Mesothelial cell of epicardium (in vitro differentiated cells): ENCODE measurements at regions not wholly inside any gene's neighbourhood (a gene's known extent, or its start where the extent isn't known, plus 50 kb on each side); places are given as distances from the start of the nearest gene placed in this dataset.

Source experiments
- DNase-seq, 2 experiments: peaks; one replicate each; pipeline ENCODE4 v3.0.0; 2021; ENCODE audit warnings: low spot score in 2 of 2; ENCODE audit not compliant: unreplicated experiment in 2 of 2
- H3K27ac Mint-ChIP-seq: 2 replicates; pipeline ENCODE4 v1.8.0; 2021; ENCODE audit warnings: mixed read lengths
- H3K27me3 Mint-ChIP-seq: 2 replicates; pipeline ENCODE4 v1.8.0; 2021; ENCODE audit warnings: low read depth, mixed read lengths
- H3K36me3 Mint-ChIP-seq: 2 replicates; pipeline ENCODE4 v1.8.0; 2021; ENCODE audit warnings: mixed read lengths
- H3K4me1 Mint-ChIP-seq: 2 replicates; pipeline ENCODE4 v1.8.0; 2021; ENCODE audit warnings: mixed read lengths
- H3K4me3 Mint-ChIP-seq: 2 replicates; pipeline ENCODE4 v1.8.0; 2021; ENCODE audit warnings: mild to moderate bottlenecking, moderate library complexity, mixed read lengths
- H3K9me3 Mint-ChIP-seq: 2 replicates; pipeline ENCODE4 v1.8.0; 2021; ENCODE audit warnings: mixed read lengths
- CTCF ChIP-seq: fragments of 200-600 bp; sonication (generic); IDR thresholded peaks from one replicate; pipeline ENCODE4 v1.5.0; 2021; ENCODE audit warnings: antibody characterized with exemption; ENCODE audit not compliant: unreplicated experiment

DNA sequence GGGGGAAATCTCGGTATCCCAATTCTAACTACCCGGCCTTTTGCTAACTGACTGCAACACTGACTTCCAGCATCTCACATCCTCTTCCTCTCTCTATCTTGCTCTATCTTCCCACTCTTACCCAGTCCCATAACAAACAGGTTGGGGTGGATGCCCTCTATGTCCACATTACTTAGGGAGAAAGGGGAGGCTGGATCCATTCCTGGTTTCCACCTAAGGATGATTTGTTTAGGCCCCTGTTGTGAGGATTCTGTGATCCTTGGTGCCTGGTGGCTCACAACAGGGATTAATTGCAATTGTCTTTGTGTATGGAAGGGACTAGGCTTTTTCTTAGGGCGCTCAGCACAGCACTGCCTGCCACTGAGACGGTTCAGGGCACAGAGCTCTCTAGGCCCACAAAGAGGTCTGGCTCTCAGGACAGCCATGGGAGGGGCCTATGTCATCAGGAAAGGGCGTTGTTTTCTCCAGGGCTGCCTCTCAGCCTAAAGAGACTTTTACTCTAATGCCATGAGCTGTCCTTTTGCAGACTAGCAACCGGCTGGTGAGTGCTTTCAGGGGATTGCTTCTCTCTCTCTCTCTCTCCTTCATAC is 612.1 kb upstream of the SALL1 start:
- H3K4me1 Mint-ChIP-seq = peaks cover 6% of the 10 kb centered on the region
- H3K4me3 Mint-ChIP-seq = no peak overlapping the region
- DNase-seq = no peak
- TF ChIP-seq CTCF = no peak
- H3K27me3 Mint-ChIP-seq = peaks cover 90% of the 10 kb centered on the region
- H3K36me3 Mint-ChIP-seq = no peaks in the 10 kb centered on the region
- H3K27ac Mint-ChIP-seq = no peak overlapping the region
- H3K9me3 Mint-ChIP-seq = no peaks in the 10 kb centered on the region

DNA sequence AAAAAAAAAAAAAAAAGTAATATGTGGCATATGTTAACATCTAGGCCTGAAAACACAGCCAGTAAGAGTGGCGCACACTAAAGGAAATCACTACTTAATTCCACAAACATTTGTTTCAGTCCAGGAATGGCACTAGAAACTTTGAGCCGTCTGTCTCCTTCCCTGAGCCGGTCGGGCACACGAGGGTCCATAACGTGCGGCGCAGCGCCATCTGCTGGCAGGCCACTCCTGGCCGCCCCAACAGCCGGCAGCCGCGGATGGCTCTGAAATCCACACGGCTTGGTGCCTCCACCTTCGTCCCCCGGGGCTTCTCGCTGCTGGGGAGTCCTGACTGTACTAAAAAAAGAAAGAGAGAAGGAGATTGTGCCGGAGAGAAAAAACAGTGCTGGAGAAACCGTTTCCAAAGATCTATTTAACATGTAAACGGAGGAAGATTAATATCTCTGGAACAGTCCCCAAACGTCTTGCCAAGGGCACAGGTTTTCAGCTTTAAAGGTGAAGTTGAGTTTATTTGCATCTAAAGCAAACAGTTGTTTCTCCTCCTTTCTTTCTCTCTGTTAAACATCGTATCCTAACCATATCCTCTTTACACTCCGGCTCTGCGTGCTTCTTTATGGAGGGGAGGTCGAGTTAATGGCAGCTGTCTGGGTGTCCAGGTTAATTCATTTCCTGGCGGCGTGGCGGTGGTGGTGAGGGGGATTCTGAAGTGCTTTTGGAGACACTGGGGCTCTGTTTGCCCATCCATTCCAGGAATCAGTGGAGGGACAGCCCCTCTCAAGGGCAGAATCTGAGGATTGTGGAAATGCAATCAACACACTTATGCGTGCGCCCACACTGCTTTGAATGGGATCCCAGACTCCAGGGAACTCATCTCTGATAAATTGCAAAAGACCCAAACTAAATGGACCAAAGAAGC is 611.3 kb upstream of the SALL1 start:
- peak; percentile 76 to 92 for DNase-seq
- Mint-ChIP-seq H3K36me3 (no peaks in the 10 kb centered on the region), H3K4me3 (peak overlapping the region; percentile 55), H3K27me3 (peaks cover 92% of the 10 kb centered on the region), H3K9me3 (no peaks in the 10 kb centered on the region), H3K4me1 (peaks cover 6% of the 10 kb centered on the region), H3K27ac (no peak overlapping the region)
- TF ChIP-seq CTCF = peak; percentile 90

DNA sequence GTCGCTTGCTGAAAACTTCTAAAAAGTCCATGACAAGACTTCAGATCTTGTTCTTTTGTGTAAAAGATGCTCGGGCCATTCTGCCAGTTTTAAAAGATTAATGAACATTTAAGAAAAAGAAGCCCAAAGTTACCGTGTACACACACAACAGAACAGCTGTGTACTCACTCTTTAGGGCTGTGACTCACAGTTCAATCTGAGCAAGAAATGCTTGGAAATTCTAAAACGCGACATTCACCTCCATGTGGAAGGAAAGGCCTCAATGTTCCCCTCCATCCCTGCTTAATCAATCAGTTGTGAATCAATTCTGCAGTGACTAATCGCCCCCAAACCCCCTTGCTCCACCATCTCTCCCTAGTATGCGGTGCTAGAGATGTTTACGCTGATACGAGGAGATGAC is 609.9 kb upstream of the SALL1 start:
- H3K4me3 Mint-ChIP-seq = no peak overlapping the region

DNA sequence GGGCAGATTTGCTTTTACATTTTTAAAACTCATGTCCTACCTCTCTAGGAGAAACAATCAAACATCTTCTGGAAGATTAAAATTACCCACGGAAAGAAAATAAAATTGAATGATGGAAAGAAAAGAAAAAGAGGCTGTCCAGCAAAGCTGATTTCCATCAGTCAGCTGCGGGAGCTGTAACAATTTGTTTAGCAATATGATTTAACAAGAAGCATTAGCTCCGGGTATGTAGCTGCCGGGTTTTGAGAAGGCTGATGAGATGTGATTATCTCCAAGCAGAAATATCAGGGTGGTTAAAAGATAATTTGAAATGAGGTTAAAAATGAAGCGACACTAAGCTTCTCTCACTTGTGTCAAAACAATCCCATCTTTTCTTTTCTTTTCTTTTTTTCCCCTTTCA is 608.9 kb upstream of the SALL1 start:
- TF ChIP-seq CTCF = no peak
- no peak for DNase-seq
- Mint-ChIP-seq H3K9me3 (no peaks in the 10 kb centered on the region), H3K36me3 (no peaks in the 10 kb centered on the region), H3K4me1 (peaks cover 6% of the 10 kb centered on the region), H3K27me3 (peaks cover 91% of the 10 kb centered on the region), H3K27ac (no peak overlapping the region), H3K4me3 (no peak overlapping the region)

More for the DNA sequence above, 609.9 kb upstream of the SALL1 start:
- Mint-ChIP-seq H3K4me1 (peaks cover 6% of the 10 kb centered on the region), H3K9me3 (no peaks in the 10 kb centered on the region), H3K27ac (no peak overlapping the region), H3K27me3 (peaks cover 90% of the 10 kb centered on the region), H3K36me3 (no peaks in the 10 kb centered on the region)
- TF ChIP-seq CTCF = no peak
- no peak for DNase-seq

GRCh38 chr16:51759329-51759728 is 608.3 kb upstream of the SALL1 start:
- no peak overlapping the region for H3K4me3 Mint-ChIP-seq
- no peaks in the 10 kb centered on the region for H3K36me3 Mint-ChIP-seq
- no peak for DNase-seq
- no peak overlapping the region for H3K27ac Mint-ChIP-seq
- TF ChIP-seq CTCF = no peak
- peaks cover 6% of the 10 kb centered on the region for H3K4me1 Mint-ChIP-seq
- H3K27me3 Mint-ChIP-seq = peaks cover 91% of the 10 kb centered on the region
- no peaks in the 10 kb centered on the region for H3K9me3 Mint-ChIP-seq
